HG02943 (cell line): ENCODE measurements at regions not wholly inside any gene's neighbourhood (a gene's known extent, or its start where the extent isn't known, plus 50 kb on each side); places are given as distances from the start of the nearest gene placed in this dataset.
"Not testable (repeated sequence)": the region's sequence is repeated elsewhere in the genome, so short reads cannot be mapped to it uniquely, and the experiment has no call there.

ENCODE experiments used
- ATAC-seq: cut with Tn5 transposase; IDR thresholded peaks from one replicate; pipeline ENCODE4 v1.9.1; 2021; ENCODE audit warnings: mild to moderate bottlenecking, low read depth, moderate library complexity; ENCODE audit not compliant: unreplicated experiment

DNA sequence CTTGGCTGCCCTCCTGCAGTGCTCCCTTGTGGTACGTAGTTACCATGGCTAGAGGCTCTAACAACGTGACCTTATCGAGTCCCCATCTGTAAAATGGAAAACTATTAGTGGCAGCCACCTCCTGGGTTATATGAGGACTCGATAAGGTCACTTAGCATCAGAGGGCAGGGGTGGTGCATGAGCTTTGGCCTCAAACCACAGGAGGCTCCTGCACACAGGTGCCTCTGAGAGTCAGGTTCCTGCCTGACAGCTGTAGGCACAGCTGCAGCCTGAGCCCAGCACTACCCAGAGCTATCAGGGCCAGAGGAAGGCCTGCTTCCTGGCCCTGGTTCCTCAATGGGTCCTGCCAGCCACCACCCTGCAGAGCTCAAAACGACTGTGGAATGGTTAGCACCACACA, 57.2 kb upstream of the SEC14L1 start:
- ATAC-seq: no peak

DNA sequence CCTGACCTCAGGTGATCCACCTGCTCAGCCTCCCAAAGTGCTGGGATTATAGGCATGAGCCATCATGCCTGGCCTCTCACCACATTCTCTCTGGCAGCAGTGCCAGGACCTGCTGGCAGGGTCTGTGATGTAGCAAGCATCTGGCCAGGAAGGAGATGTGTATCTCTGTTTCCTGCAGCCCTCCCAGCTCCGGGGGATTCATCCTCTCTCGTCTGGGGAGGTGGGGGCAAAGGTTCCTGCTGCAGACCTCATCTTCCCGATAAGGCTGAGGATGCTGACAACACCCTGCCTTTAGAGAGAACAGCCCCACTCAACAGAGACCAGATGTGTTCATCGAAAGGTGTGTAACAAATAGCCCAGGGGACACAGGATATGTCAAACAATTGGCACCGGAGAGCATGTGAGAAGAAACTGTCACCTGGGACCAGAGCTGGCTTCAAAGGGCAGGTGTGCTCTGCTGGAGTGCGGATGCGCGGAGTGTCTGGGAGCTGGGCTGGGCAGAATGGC, 54.8 kb upstream of the SEC14L1 start:
- ATAC-seq: no peak

DNA sequence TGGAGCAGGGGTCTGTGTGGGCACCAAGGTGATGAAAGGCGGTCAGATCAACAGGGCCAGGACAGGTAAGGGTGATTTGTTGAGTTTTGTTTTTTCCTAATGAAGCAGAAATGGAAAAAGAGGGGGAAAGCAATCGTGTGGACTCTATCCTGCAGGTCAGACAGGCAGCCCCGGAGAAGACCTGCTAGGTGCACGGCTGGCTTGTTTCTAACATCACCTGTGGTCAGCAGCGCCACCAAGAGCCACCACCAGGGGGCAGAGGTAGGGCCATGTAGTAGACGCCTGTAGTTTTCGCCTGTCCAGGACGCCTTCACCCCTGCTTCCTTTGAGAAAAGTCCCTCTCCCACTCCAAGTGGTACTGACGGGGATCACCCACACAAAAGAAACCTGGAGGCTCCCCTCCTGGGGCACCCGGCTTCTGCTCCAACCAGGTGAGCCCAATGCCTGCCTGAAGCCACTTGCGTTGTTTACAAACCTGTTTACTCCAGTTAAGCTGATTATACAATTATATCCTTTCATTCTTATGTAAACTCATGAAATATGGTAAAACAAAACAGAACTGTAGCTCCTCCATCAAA, 54.2 kb upstream of the SEC14L1 start:
- ATAC-seq: no peak

DNA sequence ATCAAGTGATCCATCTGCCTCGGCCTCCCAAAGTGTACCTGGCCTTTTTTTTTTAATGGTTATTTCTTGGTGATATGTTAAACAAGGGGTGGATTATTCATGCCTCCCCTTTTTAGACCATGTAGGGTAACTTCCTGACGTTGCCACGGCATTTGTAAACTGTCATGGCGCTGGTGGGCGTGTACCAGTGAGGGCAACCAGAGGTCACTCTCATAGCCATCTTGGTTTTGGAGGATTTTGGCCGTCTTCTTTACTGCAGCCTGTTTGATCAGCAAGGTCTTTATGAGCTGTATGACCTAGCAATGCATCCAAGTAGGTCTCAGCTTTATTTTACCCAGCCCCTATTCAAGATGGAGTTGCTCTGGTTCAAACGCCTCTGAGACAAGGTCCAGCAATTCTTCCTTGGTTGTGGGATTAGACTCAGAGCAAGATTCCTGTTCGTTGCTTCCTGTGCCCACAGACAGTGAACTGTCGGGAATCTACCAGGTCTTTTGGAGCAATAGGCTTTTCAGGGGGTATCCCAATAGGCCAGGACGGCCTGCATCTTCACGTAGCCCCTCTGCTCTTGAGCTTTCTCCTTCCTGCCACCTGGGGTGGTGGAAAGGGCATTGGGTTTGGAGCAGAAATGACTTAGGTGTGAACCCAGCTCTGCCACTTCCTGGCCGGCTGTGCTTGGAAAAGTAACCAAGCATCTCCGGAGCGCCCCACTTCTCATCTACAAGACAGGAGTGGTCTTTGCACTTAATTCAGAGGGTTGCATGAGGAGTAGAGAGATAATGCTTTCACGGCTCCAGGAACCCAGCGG, 52.9 kb upstream of the SEC14L1 start:
- no peak for ATAC-seq

DNA sequence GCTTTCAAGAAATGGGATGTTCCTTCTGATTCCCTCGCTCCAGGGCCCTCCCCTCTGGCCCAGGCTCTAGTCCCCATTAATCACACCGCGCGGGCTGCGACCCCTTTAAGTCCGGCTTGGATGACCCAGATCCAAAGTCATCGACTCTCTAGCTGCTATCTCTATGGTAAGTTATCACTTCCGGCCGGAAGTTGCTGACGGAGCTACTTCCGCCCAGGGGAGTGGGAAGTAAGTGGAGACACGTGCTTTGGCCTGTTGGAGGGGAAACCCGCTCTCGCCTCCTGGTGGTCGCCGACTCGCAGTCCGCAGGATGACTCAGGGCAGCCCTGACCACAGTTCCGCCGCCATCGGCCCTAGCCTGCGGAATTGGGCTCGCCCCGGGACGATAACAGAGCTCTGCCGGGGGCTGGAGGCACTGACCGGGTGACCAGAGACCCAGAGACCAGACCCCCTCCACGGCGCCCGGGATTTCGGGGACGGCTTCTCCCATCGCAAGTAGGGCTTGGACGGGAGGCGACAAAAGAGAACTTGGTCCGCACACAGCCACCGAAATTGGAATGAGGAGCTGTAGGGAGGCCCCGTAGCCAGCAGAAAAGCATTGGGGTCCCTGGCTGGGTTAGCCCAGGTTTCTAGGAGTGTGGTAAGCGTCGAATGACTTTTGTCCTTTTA, 52.2 kb upstream of the SEC14L1 start:
- ATAC-seq: peak; percentile 68

DNA sequence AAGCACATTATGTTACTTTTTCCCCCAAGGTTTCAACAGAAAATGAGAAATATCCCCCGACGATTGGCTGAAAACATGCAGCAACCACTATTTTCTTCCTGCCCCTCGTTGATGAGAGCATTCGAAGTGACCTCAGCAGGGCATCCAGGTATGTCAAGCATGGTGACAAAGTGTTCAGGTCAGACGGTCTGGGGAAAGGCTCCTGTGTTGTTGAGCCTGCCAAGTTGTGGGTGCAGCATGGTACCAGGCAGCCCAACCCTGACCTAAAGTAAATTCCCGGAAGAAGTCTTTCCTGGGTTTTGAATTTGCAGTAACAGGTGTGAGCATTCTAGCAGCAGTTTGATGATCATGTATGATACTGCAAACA, 51.7 kb upstream of the SEC14L1 start:
- ATAC-seq: no peak

DNA sequence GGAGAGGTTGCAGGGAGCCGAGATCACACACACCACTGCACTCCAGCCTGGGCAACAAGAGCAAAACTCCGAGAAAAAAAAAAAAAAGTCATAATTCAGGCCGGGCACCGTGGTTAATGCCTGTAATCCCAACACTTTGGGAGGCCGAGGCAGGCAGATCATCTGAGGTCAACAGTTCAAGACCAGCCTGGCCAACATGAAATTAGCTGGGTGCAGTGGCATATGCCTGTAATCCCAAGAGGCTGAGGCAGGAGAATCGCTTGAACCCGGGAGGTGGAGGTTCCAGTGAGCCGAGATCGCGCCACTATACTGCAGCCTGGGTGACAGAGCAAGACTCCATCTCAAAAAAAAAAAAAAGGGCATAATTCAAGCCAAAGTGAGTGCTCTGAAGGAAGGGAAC, 50.8 kb upstream of the SEC14L1 start:
- not testable (repeated sequence) for ATAC-seq

DNA sequence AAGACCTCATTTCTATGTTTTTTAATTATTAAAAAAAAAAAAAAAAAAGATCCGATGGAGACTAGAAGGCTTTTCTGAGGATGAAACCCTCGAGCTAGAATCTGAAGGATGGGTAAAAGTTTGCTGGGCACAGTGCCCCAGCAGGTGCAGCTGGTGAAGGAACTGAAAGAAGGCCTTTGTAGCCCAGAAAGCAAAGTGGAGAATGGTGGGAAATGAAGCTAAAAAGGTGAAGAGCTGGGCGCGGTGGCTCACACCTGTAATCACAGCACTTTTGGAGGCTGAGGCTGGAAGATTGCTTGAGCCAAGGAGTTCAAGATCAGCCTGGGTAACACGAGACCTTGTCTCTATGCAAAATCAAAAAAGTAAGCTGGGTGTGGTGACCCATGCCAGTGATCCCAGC, 50.3 kb upstream of the SEC14L1 start:
- ATAC-seq: no peak
